H7 (cell line): ENCODE measurements at regions not wholly inside any gene's neighbourhood (a gene's known extent, or its start where the extent isn't known, plus 50 kb on each side); places are given as distances from the start of the nearest gene placed in this dataset.

Experiments
- DNase-seq: peaks from one replicate; pipeline ENCODE4 v3.0.0; 2012
- H3K27me3 ChIP-seq: 2 replicates; pipeline ENCODE4 v1.6.0; 2011; ENCODE audit warnings: mild to moderate bottlenecking, low read length; ENCODE audit not compliant: control insufficient read depth, insufficient read depth
- H3K36me3 ChIP-seq: replicated peaks from 2 replicates; pipeline ENCODE4 v1.5.1; 2011; ENCODE audit warnings: low read length; ENCODE audit not compliant: control insufficient read depth, insufficient read depth
- H3K4me3 ChIP-seq: 2 replicates; pipeline ENCODE4 v1.5.1; 2011; ENCODE audit warnings: low read depth, mild to moderate bottlenecking, control low read depth, low read length, moderate library complexity; ENCODE audit not compliant: insufficient read depth

GRCh38 chr10:62511656-62512055 lies 137.5 kb downstream of the ZNF365 start:
- Histone ChIP-seq H3K4me3 (no peak overlapping the region), H3K36me3 (no peaks in the 10 kb centered on the region), H3K27me3 (no peaks in the 10 kb centered on the region; the same call in 1 of the 2 replicates)
- DNase-seq: no peak

- Histone ChIP-seq H3K36me3 (no peaks in the 10 kb centered on the region), H3K4me3 (no peak overlapping the region), H3K27me3 (no peaks in the 10 kb centered on the region; the same call in 1 of the 2 replicates)
- no peak for DNase-seq
Measured at GRCh38 chr10:62512732-62513475, 138.7 kb downstream of the ZNF365 start.

- H3K36me3 ChIP-seq: no peaks in the 10 kb centered on the region
- no peak overlapping the region for H3K4me3 ChIP-seq
- DNase-seq: no peak
- no peaks in the 10 kb centered on the region; the same call in 1 of the 2 replicates for H3K27me3 ChIP-seq
Measured at GRCh38 chr10:62514079-62514693, 140.0 kb downstream of the ZNF365 start.

DNA sequence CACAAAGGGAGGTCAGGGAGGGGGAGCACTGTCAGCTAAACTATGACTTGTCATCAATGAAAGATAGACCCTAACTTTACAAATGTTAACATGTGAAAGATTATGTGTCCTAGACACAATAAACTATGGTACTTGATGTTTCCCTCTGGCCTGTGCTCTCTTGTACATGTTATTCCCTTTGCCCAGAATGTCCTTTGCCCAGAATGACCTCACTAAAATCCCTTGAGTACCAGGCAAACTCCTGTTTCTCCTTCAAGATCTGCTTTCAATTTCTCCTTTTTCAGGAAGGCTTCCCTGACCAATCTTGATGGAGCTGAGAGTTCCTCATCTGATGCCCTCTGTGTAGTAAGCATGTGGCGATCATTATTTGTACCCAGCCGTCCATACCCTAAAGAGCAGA lies 143.1 kb downstream of the ZNF365 start:
- H3K27me3 ChIP-seq: no peaks in the 10 kb centered on the region; the same call in 1 of the 2 replicates
- no peaks in the 10 kb centered on the region for H3K36me3 ChIP-seq
- no peak for DNase-seq
- H3K4me3 ChIP-seq: no peak overlapping the region

DNA sequence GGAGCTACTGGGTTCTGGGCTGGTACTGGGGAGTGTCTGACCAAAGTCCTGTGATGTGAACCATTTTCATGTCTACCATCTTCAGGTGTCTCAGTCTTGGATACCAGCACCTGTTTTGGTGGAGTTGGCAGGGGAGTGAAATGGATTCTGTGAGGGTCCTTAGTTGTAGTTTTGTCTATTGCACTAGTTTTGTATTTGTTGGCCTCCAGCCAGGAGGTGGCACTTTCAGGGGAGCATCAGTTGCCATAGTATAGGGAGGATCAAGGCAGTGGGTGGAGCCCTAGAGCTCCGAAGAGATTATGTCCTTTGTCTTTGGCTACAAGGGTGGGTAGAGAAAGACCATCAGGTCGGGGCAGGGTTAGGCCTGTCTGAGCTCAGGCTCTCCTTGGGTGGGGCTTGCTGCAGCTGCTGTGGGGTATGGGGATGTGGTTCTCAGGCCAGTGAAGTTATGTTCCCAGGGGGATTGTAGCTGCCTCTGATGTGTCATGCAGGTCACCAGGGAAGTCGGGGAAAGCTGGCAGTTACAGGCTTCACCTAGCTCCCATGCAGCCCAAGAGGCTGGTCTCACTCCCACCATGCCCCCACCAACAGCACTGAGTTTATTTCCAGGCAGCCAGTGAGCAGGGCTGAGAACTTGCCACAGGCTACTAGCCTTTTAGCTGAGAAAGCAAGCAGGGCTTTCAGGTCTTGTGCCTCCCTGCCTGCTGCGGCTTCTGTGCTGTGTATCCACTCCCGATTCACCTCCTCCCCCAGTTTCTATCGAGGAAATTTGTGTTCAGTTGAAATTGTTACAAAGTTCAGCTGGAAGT lies 153.1 kb downstream of the ZNF365 start:
- H3K27me3 ChIP-seq: no peaks in the 10 kb centered on the region
- no peak overlapping the region for H3K4me3 ChIP-seq
- no peak for DNase-seq

GRCh38 chr10:62528441-62528840 lies 154.3 kb downstream of the ZNF365 start:
- no peak for DNase-seq
- Histone ChIP-seq H3K36me3 (no peaks in the 10 kb centered on the region), H3K27me3 (no peaks in the 10 kb centered on the region), H3K4me3 (no peak overlapping the region)

More for the DNA sequence above, 153.1 kb downstream of the ZNF365 start:
- no peaks in the 10 kb centered on the region for H3K36me3 ChIP-seq

DNA sequence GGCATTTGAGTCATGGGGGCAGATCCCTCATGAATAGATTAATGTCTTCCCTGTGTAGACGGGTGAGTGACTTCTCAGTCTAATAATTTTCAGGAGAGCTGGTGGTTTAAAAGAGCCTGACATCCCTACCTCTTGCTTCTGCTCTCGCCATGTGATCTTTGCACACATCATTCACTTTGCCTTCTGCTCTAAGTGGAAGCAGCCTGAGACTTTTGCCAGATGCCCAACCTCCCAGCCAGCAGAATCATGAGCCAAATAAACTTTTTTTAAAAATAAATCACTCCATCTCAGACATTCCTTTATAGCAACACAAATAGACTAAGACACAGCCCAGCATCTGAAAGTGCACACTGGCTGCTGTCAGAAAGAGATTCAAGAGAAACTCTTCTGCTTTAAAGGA lies 155.2 kb downstream of the ZNF365 start:
- no peak for DNase-seq

GRCh38 chr10:62534031-62534430 lies 159.9 kb downstream of the ZNF365 start:
- Histone ChIP-seq H3K4me3 (no peak overlapping the region), H3K27me3 (no peaks in the 10 kb centered on the region), H3K36me3 (no peaks in the 10 kb centered on the region)
- DNase-seq: no peak

More for the DNA sequence above, 155.2 kb downstream of the ZNF365 start:
- Histone ChIP-seq H3K27me3 (no peaks in the 10 kb centered on the region), H3K36me3 (no peaks in the 10 kb centered on the region), H3K4me3 (no peak overlapping the region)

GRCh38 chr10:62538606-62539005 lies 164.4 kb downstream of the ZNF365 start:
- Histone ChIP-seq H3K27me3 (no peaks in the 10 kb centered on the region), H3K36me3 (no peaks in the 10 kb centered on the region), H3K4me3 (no peak overlapping the region)
- DNase-seq: no peak

- Histone ChIP-seq H3K4me3 (no peak overlapping the region), H3K27me3 (no peaks in the 10 kb centered on the region), H3K36me3 (no peaks in the 10 kb centered on the region)
- no peak for DNase-seq
Measured at GRCh38 chr10:62540389-62540788, 166.2 kb downstream of the ZNF365 start.

- no peaks in the 10 kb centered on the region for H3K36me3 ChIP-seq
- no peak overlapping the region for H3K4me3 ChIP-seq
- H3K27me3 ChIP-seq: no peaks in the 10 kb centered on the region
- DNase-seq: no peak
Measured at GRCh38 chr10:62541811-62542210, 167.6 kb downstream of the ZNF365 start.

DNA sequence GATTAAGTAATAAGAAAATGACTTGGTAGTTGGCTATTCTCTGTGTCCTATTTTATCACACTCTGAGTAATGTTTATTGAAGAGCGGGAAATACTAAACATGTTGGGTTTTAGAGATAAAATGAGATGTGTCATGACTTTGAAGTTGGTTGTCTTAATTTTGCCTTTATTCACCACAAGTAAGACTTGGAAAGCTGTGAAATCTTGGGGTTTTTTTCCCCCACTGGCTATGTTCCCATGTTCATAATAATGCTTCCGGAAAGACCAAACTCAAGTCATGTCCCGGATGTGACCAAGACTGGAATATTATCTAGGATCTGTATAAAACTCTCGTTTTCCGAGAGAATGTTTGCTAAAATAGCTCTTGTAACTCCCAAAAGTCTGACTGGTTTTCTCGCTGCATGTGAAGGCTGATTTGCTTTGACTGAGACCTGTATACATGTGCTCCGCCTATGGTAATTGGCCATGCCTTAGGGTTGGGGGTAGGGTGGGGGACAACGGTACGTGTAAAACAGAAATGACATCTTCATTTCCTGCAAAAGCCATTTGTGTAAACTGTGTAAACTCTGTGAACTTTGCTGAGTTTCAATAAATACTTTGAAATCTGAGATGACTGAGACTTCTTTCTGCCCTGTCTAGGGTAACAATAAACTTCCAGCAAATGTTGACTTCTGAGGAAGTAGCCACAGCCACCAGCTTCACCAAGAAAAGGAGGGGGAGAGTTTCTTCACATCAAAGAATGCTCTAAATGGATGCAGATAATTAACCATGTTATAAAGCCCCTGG lies 169.6 kb downstream of the ZNF365 start:
- H3K4me3 ChIP-seq: no peak overlapping the region
- no peaks in the 10 kb centered on the region for H3K27me3 ChIP-seq
- no peak for DNase-seq
- no peaks in the 10 kb centered on the region for H3K36me3 ChIP-seq

DNA sequence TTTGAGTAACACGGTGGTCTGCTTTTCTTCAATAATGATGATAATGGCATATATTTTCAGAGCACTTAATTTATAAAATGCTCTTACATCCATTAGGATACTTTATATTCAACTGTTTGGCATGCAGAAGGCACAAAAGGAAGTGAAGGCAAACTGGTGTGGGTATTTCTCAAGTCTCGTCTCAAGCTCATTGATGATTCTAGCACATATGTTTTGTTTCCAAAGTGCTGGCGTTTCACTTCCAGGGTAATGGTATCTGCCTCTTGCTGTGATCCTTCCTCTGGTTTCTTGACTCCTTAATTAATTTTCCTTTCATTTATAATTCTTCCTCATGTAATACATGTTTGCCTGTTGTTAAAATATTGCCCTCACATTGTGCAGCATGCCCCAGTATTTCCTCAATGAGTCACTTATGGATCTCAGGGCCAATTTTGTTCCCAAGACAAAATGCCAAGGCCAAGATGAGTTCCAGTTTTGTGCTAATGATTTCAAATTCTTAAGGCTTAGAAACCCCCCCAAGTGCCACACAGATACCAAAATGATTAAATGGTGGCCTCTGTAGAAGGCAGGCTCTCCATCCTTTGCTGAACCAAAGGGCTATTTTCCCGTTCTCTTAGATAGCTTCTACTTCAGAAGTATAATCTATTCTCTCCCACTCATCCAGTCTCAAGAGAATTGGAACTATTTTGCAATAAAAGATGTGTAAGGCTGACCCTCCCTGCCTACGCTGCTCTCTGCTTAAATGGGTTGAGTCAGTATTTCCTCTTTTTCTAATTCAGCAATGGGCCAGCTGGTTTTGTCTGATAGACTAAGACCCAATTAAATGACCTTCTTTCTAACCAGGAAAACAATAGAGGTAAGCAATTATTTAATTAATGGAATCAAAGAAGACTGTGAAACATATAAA lies 171.2 kb downstream of the ZNF365 start:
- DNase-seq: no peak
- Histone ChIP-seq H3K4me3 (no peak overlapping the region), H3K27me3 (no peaks in the 10 kb centered on the region), H3K36me3 (no peaks in the 10 kb centered on the region)
